Kidney (tissue), 13 donors: ENCODE measurements at regions not wholly inside any gene's neighbourhood (a gene's known extent, or its start where the extent isn't known, plus 50 kb on each side); places are given as distances from the start of the nearest gene placed in this dataset.

Experiments
- DNase-seq, 5 donors: peaks; one replicate each; pipeline ENCODE4 v3.0.0-alpha.2; 2013 to 2020
- FAIRE-seq: peaks from 2 replicates; lab custom pipeline; 2012; peaks lifted over from hg19 to GRCh38; lab: Jason Lieb, UNC
- H3K27ac ChIP-seq, 2 donors: one replicate each; pipeline ENCODE4 v1.7.0; 2013; ENCODE audit warnings: low read depth in 2 of 2, low read length in 2 of 2, inconsistent platforms in 1 of 2
- H3K27me3 ChIP-seq: one replicate; pipeline ENCODE4 v1.7.1; 2013; ENCODE audit warnings: low read length, inconsistent platforms; ENCODE audit not compliant: control insufficient read depth, insufficient read depth
- H3K36me3 ChIP-seq, 3 donors: one replicate each; pipeline versions ENCODE4 v1.7.0 to v1.7.1; 2013; ENCODE audit warnings: low read length in 3 of 3, control low read depth in 1 of 3, inconsistent platforms in 1 of 3; ENCODE audit not compliant: insufficient read depth in 3 of 3, control insufficient read depth in 2 of 3
- H3K4me1 ChIP-seq, 3 donors: one replicate each; pipeline versions ENCODE4 v1.7.0 to v1.7.1; 2013; ENCODE audit warnings: low read length in 3 of 3, inconsistent platforms in 1 of 3, low read depth in 1 of 3; ENCODE audit not compliant: control insufficient read depth in 2 of 3, insufficient read depth in 2 of 3
- H3K4me3 ChIP-seq, 3 donors: one replicate each; pipeline versions ENCODE4 v1.7.0 to v1.8.1; 2013; ENCODE audit warnings: low read length in 3 of 3, control low read depth in 1 of 3, inconsistent platforms in 1 of 3
- H3K9ac ChIP-seq, 3 donors: one replicate each; pipeline versions ENCODE4 v1.7.0 to v1.7.1; 2013; ENCODE audit warnings: low read length in 3 of 3, control low read depth in 1 of 3, inconsistent platforms in 1 of 3
- H3K9me3 ChIP-seq, 3 donors: one replicate each; pipeline versions ENCODE4 v1.7.0 to v1.7.1; 2013; ENCODE audit warnings: low read length in 3 of 3, control low read depth in 1 of 3, inconsistent platforms in 1 of 3; ENCODE audit not compliant: control insufficient read depth in 2 of 3, insufficient read depth in 1 of 3
- intact Hi-C: fragments of 100-400 bp; cut with DNase I; formaldehyde crosslinking; loops from one replicate; pipeline ENCODE4 v1.11.1; 2022
- TF ChIP-seq, protein P1 (sequence below): IDR thresholded peaks from 3 replicates; pipeline ENCODE4 v1.5.1; 2012; ENCODE audit warnings: mild to moderate bottlenecking, moderate library complexity, borderline replicate concordance; ENCODE audit not compliant: insufficient read depth; ENCODE audit errors: extremely low read depth
- donor health status: control.
- donor health status: control.
- donor health status: control.
- donor health status: control.
- donor health status: control.
- donor health status: DM: yes; HTN: yes; CAD: no.
- donor health status: Normal renal cell carcinoma (clear cell type).

DNA sequence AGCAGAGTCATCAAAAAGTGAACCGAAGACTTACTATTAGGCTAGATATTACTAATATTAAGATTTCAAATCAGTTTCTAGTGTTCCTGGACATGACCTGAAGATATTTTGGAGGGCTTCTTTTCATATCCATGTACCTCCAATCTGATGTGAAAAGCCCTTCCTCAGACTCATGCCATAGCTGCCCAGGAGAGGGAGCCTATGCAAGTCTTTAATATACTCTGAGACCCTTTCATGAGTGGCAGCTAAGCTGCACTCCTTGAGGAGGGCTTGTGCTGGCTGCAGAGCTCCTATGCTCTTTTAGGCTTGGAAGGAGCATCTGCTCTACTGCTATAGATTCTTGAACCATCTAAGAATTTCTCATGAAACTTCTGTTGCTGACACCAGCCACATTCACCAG lies 715.3 kb downstream of the OLFM4 start:
- DNase-seq (no peak), FAIRE-seq (no peak)
- no peak overlapping the region for H3K4me3 ChIP-seq
- no peak overlapping the region for H3K27ac ChIP-seq
- H3K27me3 ChIP-seq = no peaks in the 10 kb centered on the region
- intact Hi-C loops = no loop called here
- H3K9me3 ChIP-seq = no peaks in the 10 kb centered on the region
- H3K4me1 ChIP-seq = no peaks in the 10 kb centered on the region
- TF ChIP-seq, protein P1, sequence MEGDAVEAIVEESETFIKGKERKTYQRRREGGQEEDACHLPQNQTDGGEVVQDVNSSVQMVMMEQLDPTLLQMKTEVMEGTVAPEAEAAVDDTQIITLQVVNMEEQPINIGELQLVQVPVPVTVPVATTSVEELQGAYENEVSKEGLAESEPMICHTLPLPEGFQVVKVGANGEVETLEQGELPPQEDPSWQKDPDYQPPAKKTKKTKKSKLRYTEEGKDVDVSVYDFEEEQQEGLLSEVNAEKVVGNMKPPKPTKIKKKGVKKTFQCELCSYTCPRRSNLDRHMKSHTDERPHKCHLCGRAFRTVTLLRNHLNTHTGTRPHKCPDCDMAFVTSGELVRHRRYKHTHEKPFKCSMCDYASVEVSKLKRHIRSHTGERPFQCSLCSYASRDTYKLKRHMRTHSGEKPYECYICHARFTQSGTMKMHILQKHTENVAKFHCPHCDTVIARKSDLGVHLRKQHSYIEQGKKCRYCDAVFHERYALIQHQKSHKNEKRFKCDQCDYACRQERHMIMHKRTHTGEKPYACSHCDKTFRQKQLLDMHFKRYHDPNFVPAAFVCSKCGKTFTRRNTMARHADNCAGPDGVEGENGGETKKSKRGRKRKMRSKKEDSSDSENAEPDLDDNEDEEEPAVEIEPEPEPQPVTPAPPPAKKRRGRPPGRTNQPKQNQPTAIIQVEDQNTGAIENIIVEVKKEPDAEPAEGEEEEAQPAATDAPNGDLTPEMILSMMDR = no peak
- no peaks in the 10 kb centered on the region for H3K36me3 ChIP-seq
- H3K9ac ChIP-seq = no peak overlapping the region

DNA sequence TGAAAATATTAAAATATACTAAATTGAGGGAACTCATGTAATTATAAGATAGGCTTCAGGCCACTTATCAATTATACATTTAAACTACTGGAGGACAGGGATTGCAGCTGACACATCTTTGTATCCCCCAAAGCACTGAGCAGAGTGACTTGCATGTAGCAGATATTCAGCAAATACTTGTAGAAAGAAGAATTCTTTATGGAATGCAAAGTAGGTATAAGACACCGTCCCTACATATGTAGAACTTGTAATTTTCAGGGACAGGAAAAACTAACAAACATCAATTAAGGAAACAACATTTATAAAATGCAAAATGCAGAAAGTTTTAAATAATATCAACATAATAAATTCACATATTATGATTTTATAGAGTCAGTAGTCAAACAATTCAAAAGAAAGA lies 719.2 kb downstream of the OLFM4 start:
- Histone ChIP-seq H3K36me3 (no peaks in the 10 kb centered on the region), H3K9ac (no peak overlapping the region), H3K4me3 (no peak overlapping the region), H3K9me3 (no peaks in the 10 kb centered on the region), H3K27ac (no peak overlapping the region), H3K4me1 (no peaks in the 10 kb centered on the region), H3K27me3 (no peaks in the 10 kb centered on the region)
- TF ChIP-seq, protein P1 = no peak
- DNase-seq (no peak), FAIRE-seq (no peak)
- intact Hi-C loops = no loop called here

DNA sequence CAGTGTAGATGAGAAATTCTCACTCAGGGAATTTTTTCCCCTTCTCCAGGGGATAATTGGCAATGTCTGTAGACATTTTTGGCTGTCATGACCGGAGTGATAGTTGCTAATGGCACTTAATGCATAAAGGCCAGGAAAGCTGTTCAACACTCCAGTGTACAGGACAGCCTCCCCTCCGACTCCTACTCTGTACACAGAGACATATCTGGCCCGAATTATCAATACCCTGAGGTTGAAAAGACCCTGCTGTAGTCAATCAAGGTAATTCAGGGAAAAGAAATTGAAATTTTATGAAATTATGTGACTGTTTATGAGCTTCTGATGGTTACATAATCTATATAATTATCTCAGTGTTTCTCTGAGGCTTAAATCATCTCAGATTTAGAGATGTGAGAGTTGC lies 720.7 kb downstream of the OLFM4 start:
- Histone ChIP-seq H3K9me3 (no peaks in the 10 kb centered on the region), H3K27me3 (no peaks in the 10 kb centered on the region), H3K4me1 (no peaks in the 10 kb centered on the region), H3K27ac (no peak overlapping the region), H3K36me3 (no peaks in the 10 kb centered on the region), H3K4me3 (no peak overlapping the region), H3K9ac (no peak overlapping the region)
- intact Hi-C loops = no loop called here
- DNase-seq = no peak
- no peak for FAIRE-seq
- TF ChIP-seq, protein P1 = no peak

DNA sequence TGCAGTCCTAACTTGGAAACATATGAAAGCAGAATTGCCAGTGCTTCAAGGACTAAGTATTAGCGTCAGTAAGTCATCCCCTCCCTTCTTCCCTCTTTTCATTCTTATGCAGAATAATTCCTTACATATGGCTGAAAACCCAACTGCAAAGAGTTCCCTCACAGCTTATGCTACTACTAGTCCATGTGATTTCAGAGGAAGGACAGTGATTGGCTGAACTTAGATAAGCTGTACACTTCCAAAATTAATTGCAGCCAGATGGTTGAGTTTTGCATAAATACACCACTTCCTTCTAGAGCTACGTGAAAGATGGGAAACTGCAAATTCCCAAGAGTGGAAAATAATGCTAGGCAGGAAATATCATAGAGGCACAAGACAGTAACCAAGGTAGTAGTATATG lies 730.4 kb downstream of the OLFM4 start:
- TF ChIP-seq, protein P1 = no peak
- no peak overlapping the region for H3K9ac ChIP-seq
- no peaks in the 10 kb centered on the region for H3K4me1 ChIP-seq
- FAIRE-seq (no peak), DNase-seq (no peak)
- H3K27me3 ChIP-seq = no peaks in the 10 kb centered on the region
- H3K4me3 ChIP-seq = no peak overlapping the region
- no peaks in the 10 kb centered on the region for H3K9me3 ChIP-seq
- H3K27ac ChIP-seq = no peak overlapping the region
- H3K36me3 ChIP-seq = no peaks in the 10 kb centered on the region
- intact Hi-C loops = no loop called here
